HEK293 (cell line): ENCODE measurements at regions not wholly inside any gene's neighbourhood (a gene's known extent, or its start where the extent isn't known, plus 50 kb on each side); places are given as distances from the start of the nearest gene placed in this dataset.

Experiments
- CTCF ChIA-PET: fragments of 350-600 bp; formaldehyde crosslinking; extraction: SDS; loops from one replicate; lab custom pipeline; 2021; ENCODE audit warnings: antibody characterized with exemption; lab: Yijun Ruan, JAX
- POLR2A ChIA-PET: fragments of 300-600 bp; formaldehyde crosslinking; extraction: SDS; loops from one replicate; lab custom pipeline; 2020; ENCODE audit warnings: antibody characterized with exemption, inconsistent platforms; lab: Yijun Ruan, JAX
- H3K27ac ChIP-seq: fragments of 200-500 bp; sonication (Bioruptor generic); 2 replicates; pipeline ENCODE4 v1.5.1; 2014; ENCODE audit warnings: low read depth, low read length, control low read depth, inconsistent platforms; ENCODE audit errors: extremely low read depth
- H3K36me3 ChIP-seq, 2 experiments: fragments of 200-500 bp in 1 of 2; sonication (Bioruptor generic) in 1 of 2; 1 replicate in 1 of 2; 2 replicates in 1 of 2; pipeline ENCODE4 v1.5.1; 2014 to 2017; ENCODE audit warnings: inconsistent platforms in 2 of 2, low read length in 2 of 2; ENCODE audit not compliant: control insufficient read depth in 2 of 2, insufficient read depth in 1 of 2
- H3K4me1 ChIP-seq: fragments of 200-500 bp; sonication (Bioruptor generic); 2 replicates; pipeline ENCODE4 v1.5.1; 2014; ENCODE audit warnings: mild to moderate bottlenecking, low read length, inconsistent platforms; ENCODE audit not compliant: control insufficient read depth, insufficient read depth
- H3K4me3 ChIP-seq: 2 replicates; pipeline ENCODE4 v1.5.1; 2011; ENCODE audit warnings: low read depth, mild to moderate bottlenecking, control low read depth, low read length, moderate library complexity
- H3K9me3 ChIP-seq: fragments of 200-500 bp; sonication (Bioruptor generic); 2 replicates; pipeline ENCODE4 v1.5.1; 2014; ENCODE audit warnings: low read depth, low read length, inconsistent platforms; ENCODE audit not compliant: control insufficient read depth, insufficient read depth
- ATF2 ChIP-seq: fragments of 450-650 bp; formaldehyde crosslinking; IDR thresholded peaks from 2 replicates; pipeline ENCODE4 v1.5.1; 2016; ENCODE audit warnings: missing biosample characterization, missing genetic modification characterization, low read depth
- GLI4 ChIP-seq: fragments of 450-650 bp; formaldehyde crosslinking; IDR thresholded peaks from 2 replicates; pipeline ENCODE4 v1.5.1; 2016; ENCODE audit warnings: missing biosample characterization, missing genetic modification characterization
- HOXC10 ChIP-seq: sonication (generic); formaldehyde crosslinking; IDR thresholded peaks from 2 replicates; pipeline ENCODE4 v1.8.1; 2023; ENCODE audit warnings: mild to moderate bottlenecking, missing genetic modification reagents
- IKZF3 ChIP-seq: fragments of 450-650 bp; IDR thresholded peaks from 2 replicates; pipeline ENCODE4 v1.5.0; 2018; ENCODE audit warnings: missing biosample characterization, mild to moderate bottlenecking, missing genetic modification characterization, moderate library complexity
- KLF17 ChIP-seq: fragments of 450-650 bp; formaldehyde crosslinking; IDR thresholded peaks from 2 replicates; pipeline ENCODE4 v1.5.1; 2016; ENCODE audit warnings: missing biosample characterization, missing genetic modification characterization
- PATZ1 ChIP-seq: fragments of 450-650 bp; formaldehyde crosslinking; IDR thresholded peaks from 2 replicates; pipeline ENCODE4 v1.5.1; 2016; ENCODE audit warnings: missing biosample characterization, missing genetic modification characterization
- SETDB1 ChIP-seq: IDR thresholded peaks from one replicate; pipeline ENCODE4 v1.6.1; 2017; ENCODE audit warnings: mild to moderate bottlenecking, low read length, moderate library complexity, mixed read lengths; ENCODE audit not compliant: insufficient read length
- SP3 ChIP-seq: fragments of 450-650 bp; formaldehyde crosslinking; IDR thresholded peaks from 2 replicates; pipeline ENCODE4 v1.5.1; 2016; ENCODE audit warnings: missing biosample characterization, missing genetic modification characterization
- ZBTB10 ChIP-seq: fragments of 450-650 bp; formaldehyde crosslinking; IDR thresholded peaks from 2 replicates; pipeline ENCODE4 v1.5.1; 2016; ENCODE audit warnings: missing biosample characterization, missing genetic modification characterization
- ZBTB17 ChIP-seq: fragments of 450-650 bp; formaldehyde crosslinking; IDR thresholded peaks from 2 replicates; pipeline ENCODE4 v1.5.1; 2016; ENCODE audit warnings: missing biosample characterization, missing genetic modification characterization
- ZBTB21 ChIP-seq: fragments of 450-650 bp; formaldehyde crosslinking; IDR thresholded peaks from 2 replicates; pipeline ENCODE4 v1.5.1; 2017; ENCODE audit warnings: missing biosample characterization, missing genetic modification characterization
- ZBTB26 ChIP-seq: fragments of 450-650 bp; formaldehyde crosslinking; optimal IDR thresholded peaks from 2 replicates; pipeline ENCODE3; 2016; ENCODE audit warnings: missing biosample characterization, mild to moderate bottlenecking, missing genetic modification characterization
- ZFP37 ChIP-seq: fragments of 450-650 bp; formaldehyde crosslinking; IDR thresholded peaks from 2 replicates; pipeline ENCODE4 v1.5.1; 2016; ENCODE audit warnings: missing biosample characterization, missing genetic modification characterization
- ZNF112 ChIP-seq: fragments of 450-650 bp; formaldehyde crosslinking; IDR thresholded peaks from 2 replicates; pipeline ENCODE4 v1.5.0; 2017; ENCODE audit warnings: missing biosample characterization, missing genetic modification characterization
- ZNF16 ChIP-seq: fragments of 450-650 bp; formaldehyde crosslinking; IDR thresholded peaks from 2 replicates; pipeline ENCODE4 v1.5.1; 2016; ENCODE audit warnings: low read depth, missing biosample characterization, missing genetic modification characterization
- ZNF426 ChIP-seq: fragments of 450-650 bp; formaldehyde crosslinking; IDR thresholded peaks from 2 replicates; pipeline ENCODE4 v1.5.1; 2017; ENCODE audit warnings: missing biosample characterization, missing genetic modification characterization, mild to moderate bottlenecking, inconsistent platforms, moderate library complexity

GRCh38 chr16:85475691-85476300 lies 137.3 kb upstream of the GSE1 start (continued):
- no peak for TF ChIP-seq GLI4 (tag by site-specific recombination)
- no peak for TF ChIP-seq SP3 (tag by site-specific recombination)

GRCh38 chr16:85476389-85476788 lies 136.7 kb upstream of the GSE1 start:
- TF ChIP-seq PATZ1 (tag by site-specific recombination) (no peak), ZBTB10 (tag by site-specific recombination) (no peak), SETDB1 (no peak), ZFP37 (tag by site-specific recombination) (no peak), KLF17 (no peak), ZBTB17 (tag by site-specific recombination) (0 out of 2 replicates have a peak, but pooled peaks have one; percentile 25), ATF2 (tag by site-specific recombination) (0 out of 2 replicates have a peak, but pooled peaks have one; percentile 6), ZNF426 (tag by site-specific recombination) (no peak), SP3 (tag by site-specific recombination) (no peak), ZNF112 (tag by site-specific recombination) (no peak), GLI4 (tag by site-specific recombination) (no peak), HOXC10 (CRISPR knock-in tag) (no peak), ZBTB21 (tag by site-specific recombination) (no peak), ZBTB26 (no peak), IKZF3 (tag by site-specific recombination) (no peak), ZNF16 (tag by site-specific recombination) (no peak)
- Histone ChIP-seq H3K4me3 (no peak overlapping the region), H3K27ac (no peak overlapping the region), H3K4me1 (peaks cover 18% of the 10 kb centered on the region), H3K36me3 (no peaks in the 10 kb centered on the region), H3K9me3 (no peaks in the 10 kb centered on the region)
- CTCF ChIA-PET = interaction anchor here (0.7 to 0.8 kb wide), 2 partner anchors 128 to 134 kb away, joined by 3 to 4 read pairs; no protein-coding TSS in a partner anchor
- POLR2A ChIA-PET = interaction anchor here (0.7 kb wide), 2 partner anchors 74 to 77 kb away, joined by 5 to 7 read pairs; no protein-coding TSS in a partner anchor
